DND-41 (cell line): ENCODE measurements at regions not wholly inside any gene's neighbourhood (a gene's known extent, or its start where the extent isn't known, plus 50 kb on each side); places are given as distances from the start of the nearest gene placed in this dataset.

Experiments
- CTCF ChIP-seq: IDR thresholded peaks from 2 replicates; pipeline ENCODE4 v1.5.1; 2012; ENCODE audit warnings: borderline replicate concordance, low read length, moderate library complexity, mild to moderate bottlenecking; ENCODE audit not compliant: poor library complexity, severe bottlenecking; ENCODE audit errors: extremely low read depth
- EZH2 ChIP-seq: IDR thresholded peaks from 3 replicates; pipeline ENCODE4 v1.6.1; 2012; ENCODE audit warnings: borderline replicate concordance, low read depth, mild to moderate bottlenecking, moderate library complexity, low read length, inconsistent platforms; ENCODE audit not compliant: severe bottlenecking

GRCh38 chr10:63003816-63004453, 129.2 kb upstream of the NRBF2 start:
- TF ChIP-seq CTCF (peak; percentile 31), EZH2 (no peak)
